ENCODE measurements at regions not wholly inside any gene's neighbourhood (a gene's known extent, or its start where the extent isn't known, plus 50 kb on each side); places are given as distances from the start of the nearest gene placed in this dataset.

DNA sequence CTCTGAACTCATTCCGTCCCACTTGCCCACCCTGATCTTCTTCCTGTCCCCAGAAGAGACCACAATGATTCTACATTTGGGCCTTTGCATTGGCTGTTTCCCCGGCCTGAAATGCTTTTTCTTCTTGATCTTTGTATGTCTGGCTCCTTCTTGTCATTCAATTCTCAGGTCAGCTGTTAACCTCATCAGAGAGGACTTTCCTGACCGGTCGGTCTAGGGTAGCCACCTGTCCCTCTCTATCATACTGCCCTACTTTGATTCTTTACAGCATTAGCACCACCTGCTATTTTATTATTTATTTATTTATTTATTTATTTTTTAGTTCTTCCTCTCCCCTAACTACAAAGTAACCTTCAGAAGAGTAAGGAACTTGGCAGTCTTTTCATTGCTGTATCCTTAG lies 84.3 kb downstream of the DYRK2 start:
- TF ChIP-seq, protein P1, sequence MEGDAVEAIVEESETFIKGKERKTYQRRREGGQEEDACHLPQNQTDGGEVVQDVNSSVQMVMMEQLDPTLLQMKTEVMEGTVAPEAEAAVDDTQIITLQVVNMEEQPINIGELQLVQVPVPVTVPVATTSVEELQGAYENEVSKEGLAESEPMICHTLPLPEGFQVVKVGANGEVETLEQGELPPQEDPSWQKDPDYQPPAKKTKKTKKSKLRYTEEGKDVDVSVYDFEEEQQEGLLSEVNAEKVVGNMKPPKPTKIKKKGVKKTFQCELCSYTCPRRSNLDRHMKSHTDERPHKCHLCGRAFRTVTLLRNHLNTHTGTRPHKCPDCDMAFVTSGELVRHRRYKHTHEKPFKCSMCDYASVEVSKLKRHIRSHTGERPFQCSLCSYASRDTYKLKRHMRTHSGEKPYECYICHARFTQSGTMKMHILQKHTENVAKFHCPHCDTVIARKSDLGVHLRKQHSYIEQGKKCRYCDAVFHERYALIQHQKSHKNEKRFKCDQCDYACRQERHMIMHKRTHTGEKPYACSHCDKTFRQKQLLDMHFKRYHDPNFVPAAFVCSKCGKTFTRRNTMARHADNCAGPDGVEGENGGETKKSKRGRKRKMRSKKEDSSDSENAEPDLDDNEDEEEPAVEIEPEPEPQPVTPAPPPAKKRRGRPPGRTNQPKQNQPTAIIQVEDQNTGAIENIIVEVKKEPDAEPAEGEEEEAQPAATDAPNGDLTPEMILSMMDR (IDR thresholded peaks at IDR 0.05; ENCODE audit: low read depth, low read length, missing control alignments) = no peak
- no peak overlapping the region for H3K4me3 ChIP-seq (ENCODE audit: low read depth, low read length)
- in situ Hi-C loops (cut with HindIII; ENCODE audit: low sequenced_read_pairs) = no loop called here
- DNase-seq (ENCODE audit: low read depth) = no peak

DNA sequence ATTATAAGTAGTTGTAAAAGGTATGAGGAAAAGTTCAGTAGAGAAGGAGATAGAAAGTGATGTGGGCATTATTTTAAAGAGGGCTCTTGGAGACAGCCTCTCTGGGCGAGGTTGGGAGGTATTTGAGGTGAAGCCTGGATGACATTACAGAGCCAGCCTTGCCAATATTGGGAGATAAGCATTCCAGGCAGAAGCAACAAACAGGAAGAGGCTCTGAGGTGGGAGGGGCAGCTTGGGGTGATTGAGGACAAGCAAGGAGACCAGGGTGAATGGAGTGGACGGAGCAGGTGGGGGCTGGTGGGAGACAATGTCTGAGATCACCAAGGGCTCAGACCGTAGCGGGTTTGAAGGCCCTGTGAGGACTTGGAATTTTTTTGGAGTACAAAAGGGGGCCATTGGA lies 87.3 kb downstream of the DYRK2 start:
- no peak for DNase-seq (ENCODE audit: low read depth)
- in situ Hi-C loops (cut with HindIII; ENCODE audit: low sequenced_read_pairs) = no loop called here
- TF ChIP-seq, protein P1 (IDR thresholded peaks at IDR 0.05; ENCODE audit: low read depth, low read length, missing control alignments) = no peak
- no peak overlapping the region for H3K4me3 ChIP-seq (ENCODE audit: low read depth, low read length)

DNA sequence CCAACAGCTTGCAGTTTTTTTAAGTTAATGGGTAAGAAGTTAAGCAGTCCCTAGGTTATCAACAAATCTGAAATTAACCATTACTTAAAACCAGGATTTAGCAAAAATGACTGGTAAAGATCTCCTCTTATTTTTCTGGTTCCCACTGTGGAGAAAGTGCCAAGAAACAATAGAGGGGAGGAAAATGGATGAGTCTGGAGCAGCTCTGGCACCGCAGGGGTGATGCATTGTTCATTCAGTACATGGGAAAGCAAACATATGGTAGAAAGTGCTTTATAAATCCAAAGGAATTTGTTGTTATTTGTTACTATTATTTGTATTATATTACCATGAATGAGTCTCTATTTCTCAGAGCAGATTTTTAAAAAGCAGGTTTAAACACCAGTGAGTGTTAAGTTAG lies 92.2 kb downstream of the DYRK2 start:
- H3K4me3 ChIP-seq (ENCODE audit: low read depth, low read length) = no peak overlapping the region
- TF ChIP-seq, protein P1 (IDR thresholded peaks at IDR 0.05; ENCODE audit: low read depth, low read length, missing control alignments) = no peak
- peak; percentile 55 for DNase-seq (ENCODE audit: low read depth)
- in situ Hi-C loops (cut with HindIII; ENCODE audit: low sequenced_read_pairs) = no loop called here

DNA sequence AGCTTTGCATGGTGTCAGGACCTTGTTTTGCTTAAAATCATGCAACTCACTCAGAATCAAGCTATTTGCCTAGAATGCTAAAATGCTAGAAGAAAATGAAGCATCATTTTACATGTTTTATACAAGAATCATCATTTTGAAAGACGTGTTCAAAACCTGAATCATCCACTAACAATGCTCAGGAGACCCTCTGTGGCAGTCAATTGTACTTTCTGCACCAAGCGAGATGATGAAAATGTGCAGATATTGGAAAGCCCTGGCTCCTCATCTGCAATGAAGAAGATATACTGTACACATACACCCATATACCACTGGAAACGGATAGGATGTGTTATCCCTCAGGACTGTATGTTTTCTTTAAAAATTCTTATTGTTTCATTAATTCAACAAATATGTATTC lies 92.7 kb downstream of the DYRK2 start:
- TF ChIP-seq, protein P1 (IDR thresholded peaks at IDR 0.05; ENCODE audit: low read depth, low read length, missing control alignments) = no peak
- in situ Hi-C loops (cut with HindIII; ENCODE audit: low sequenced_read_pairs) = no loop called here
- no peak overlapping the region for H3K4me3 ChIP-seq (ENCODE audit: low read depth, low read length)
- no peak for DNase-seq (ENCODE audit: low read depth)

DNA sequence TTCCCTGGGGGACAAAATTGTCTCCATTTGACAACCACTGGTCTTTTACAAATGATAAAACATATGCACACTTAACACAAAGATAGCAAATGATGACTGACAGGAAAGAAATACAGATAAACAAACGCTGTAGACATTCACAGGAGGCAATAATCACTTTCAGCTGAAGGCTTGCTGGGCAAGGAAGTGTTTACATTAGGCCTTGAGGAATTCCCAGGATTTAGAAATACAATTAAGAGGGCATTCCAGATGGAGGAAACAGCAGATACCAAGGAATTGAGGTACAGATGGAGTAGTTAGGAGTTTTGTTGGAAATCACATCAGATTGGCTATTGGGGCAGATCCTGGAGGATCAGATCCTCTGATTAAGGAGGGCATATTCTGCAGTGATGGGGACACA lies 93.9 kb downstream of the DYRK2 start:
- in situ Hi-C loops (cut with HindIII; ENCODE audit: low sequenced_read_pairs) = no loop called here
- H3K4me3 ChIP-seq (ENCODE audit: low read depth, low read length) = no peak overlapping the region
- no peak for DNase-seq (ENCODE audit: low read depth)
- TF ChIP-seq, protein P1 (IDR thresholded peaks at IDR 0.05; ENCODE audit: low read depth, low read length, missing control alignments) = no peak

DNA sequence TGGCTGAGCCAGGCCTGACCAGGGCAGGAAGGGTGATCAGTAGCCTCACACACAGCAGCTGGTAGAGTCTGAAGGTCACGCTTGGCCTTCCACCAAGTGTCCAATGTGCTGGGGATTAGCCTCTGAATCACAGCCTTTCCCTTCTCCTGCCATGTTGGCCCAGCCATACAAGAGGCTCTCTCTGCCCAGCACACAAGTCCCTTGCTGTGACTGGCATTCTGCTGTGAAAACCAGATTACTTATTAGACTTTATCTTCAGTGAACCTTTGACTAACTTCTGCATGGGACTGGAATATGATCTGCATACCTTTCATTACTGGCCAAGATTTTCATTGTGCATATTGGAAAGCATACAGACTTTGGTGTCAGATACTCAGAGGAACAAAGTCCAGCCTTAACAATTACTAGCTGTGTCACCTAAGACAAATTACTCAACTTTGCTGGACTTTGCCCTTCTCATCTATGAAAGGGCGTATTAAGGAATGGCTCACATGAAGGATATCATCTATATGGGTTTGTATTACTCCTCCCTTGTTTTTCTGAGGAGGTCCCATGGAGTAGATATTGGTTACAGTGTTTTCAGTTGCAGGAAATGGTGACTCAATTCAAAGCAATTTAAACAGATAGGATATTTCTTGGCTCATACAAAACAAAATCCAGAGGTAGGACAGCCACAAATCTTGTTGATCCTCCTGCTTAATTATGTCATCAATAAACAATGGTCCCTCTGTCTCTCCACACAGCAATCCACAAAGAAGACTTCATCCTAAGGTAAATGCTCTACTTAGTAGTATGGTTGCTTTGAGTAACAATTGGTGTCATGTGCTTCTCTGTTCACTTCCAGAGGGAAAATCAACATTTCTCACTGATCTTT lies 99.6 kb downstream of the DYRK2 start:
- in situ Hi-C loops (cut with HindIII; ENCODE audit: low sequenced_read_pairs) = no loop called here
- TF ChIP-seq, protein P1 (IDR thresholded peaks at IDR 0.05; ENCODE audit: low read depth, low read length, missing control alignments) = no peak
- DNase-seq (ENCODE audit: low read depth) = peak; percentile 8
- H3K4me3 ChIP-seq (ENCODE audit: low read depth, low read length) = no peak overlapping the region

Measured in astrocyte of the cerebellum (primary cell).